ENCODE measurements at regions not wholly inside any gene's neighbourhood (a gene's known extent, or its start where the extent isn't known, plus 50 kb on each side); places are given as distances from the start of the nearest gene placed in this dataset.
A peak's percentile ranks its signal among the peaks of the same experiment; 100 is the strongest.

DNA sequence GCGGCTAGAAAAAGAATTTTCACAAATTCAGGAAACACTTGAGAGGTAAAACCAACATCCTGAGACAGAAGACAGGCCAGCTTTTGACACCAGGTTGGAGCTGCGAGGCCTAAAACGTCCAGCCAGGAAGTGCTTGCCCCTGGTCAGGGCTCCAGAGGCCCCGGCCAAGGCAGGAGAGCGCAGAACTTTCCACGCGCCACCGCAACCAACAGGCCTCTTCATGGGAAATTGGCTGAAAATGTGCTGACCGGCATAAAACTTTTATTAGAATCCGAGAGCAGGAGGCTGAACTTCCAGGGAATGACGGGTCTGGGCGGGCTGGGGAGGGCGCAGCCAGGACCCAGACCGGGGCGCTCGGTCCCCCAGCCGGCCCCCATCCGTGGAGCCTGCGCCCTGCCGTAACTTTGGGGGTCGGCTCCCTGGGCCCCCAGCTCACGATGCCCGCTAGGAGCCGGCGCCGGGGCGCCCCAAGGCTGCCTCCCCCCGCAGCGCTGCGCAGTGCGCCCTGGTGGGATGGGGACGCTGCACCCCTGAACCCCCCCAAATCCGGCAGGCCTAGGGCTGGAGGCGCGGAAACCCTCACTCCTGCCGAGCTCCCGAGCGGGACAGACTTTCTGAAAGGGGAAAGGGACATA, 414.0 kb upstream of the MKI67 start:
- H3K4me3 ChIP-seq (replicated peaks in 1 of 3; ENCODE audit: insufficient read depth in 1 of 3, low read depth in 2 of 3, low read length in 3 of 3), result no peak overlapping the region
- FAIRE-seq (no peak), ATAC-seq (no peak), DNase-seq (ENCODE audit: low spot score) (no peak)
- no peak overlapping the region for H2AFZ ChIP-seq (ENCODE audit: low read length)
- TF ChIP-seq MAFF (IDR thresholded peaks at IDR 0.05; ENCODE audit: low read depth, low read length) (0 out of 2 replicates have a peak, but pooled peaks have one; percentile 12), SCMH1 (CRISPR knock-in tag; IDR thresholded peaks at IDR 0.05; ENCODE audit: borderline replicate concordance) (no peak), MAFK (conservative IDR thresholded peaks at IDR 0.05 in 1 of 2, IDR thresholded peaks at IDR 0.05 in 1 of 2; ENCODE audit: low read length in 2 of 2) (peak; percentile 53 to 55; a peak in 3 of 4 replicates)
- no peak overlapping the region for H3K9ac ChIP-seq (ENCODE audit: insufficient read depth, low read depth, low read length)
- peaks cover 5 to 66% of the 10 kb centered on the region in 2 experiments for H3K27me3 ChIP-seq (ENCODE audit: control insufficient read depth in 1 of 2, insufficient read depth in 2 of 2, low read length in 2 of 2)
- intact Hi-C loops (cut with micrococcal nuclease; ENCODE audit: unreplicated experiment) (no loop called here), in situ Hi-C loops (cut with HindIII; ENCODE audit: extremely low pct_ligation_motif_present, low pct_unique_long_range_greater_than_20kb) (loop anchor here (25.0 kb wide), 1 partner anchor 453 kb away; no protein-coding TSS in a partner anchor)
- no peaks in the 10 kb centered on the region for H3K9me3 ChIP-seq (ENCODE audit: low read length)
- H3K27ac ChIP-seq (ENCODE audit: extremely low read length, insufficient read depth, low read length), result no peak overlapping the region
- no TSS peak for BruUV-seq (replicated peaks)
- H3K4me2 ChIP-seq (ENCODE audit: low read depth, low read length), result no peak overlapping the region
- WGBS (ENCODE audit: low lambda C conversion rate), result 53% methylated on average over 32 of the region's 38 CpGs
- H4K20me1 ChIP-seq (ENCODE audit: insufficient read depth, low read length), result no peaks in the 10 kb centered on the region
- H3K36me3 ChIP-seq (replicated peaks in 1 of 2; ENCODE audit: control insufficient read depth in 1 of 2, insufficient read depth in 2 of 2, low read length in 2 of 2), result no peaks in the 10 kb centered on the region
- no peaks in the 10 kb centered on the region for H3K4me1 ChIP-seq (ENCODE audit: insufficient read depth, low read length)
- ChIA-PET POLR2A (no interaction called here), CTCF (ENCODE audit: low intra/inter-chr PET ratio, low total read pairs) (no interaction called here)
- H3K79me2 ChIP-seq (ENCODE audit: insufficient read depth, low read length), result no peaks in the 10 kb centered on the region

DNA sequence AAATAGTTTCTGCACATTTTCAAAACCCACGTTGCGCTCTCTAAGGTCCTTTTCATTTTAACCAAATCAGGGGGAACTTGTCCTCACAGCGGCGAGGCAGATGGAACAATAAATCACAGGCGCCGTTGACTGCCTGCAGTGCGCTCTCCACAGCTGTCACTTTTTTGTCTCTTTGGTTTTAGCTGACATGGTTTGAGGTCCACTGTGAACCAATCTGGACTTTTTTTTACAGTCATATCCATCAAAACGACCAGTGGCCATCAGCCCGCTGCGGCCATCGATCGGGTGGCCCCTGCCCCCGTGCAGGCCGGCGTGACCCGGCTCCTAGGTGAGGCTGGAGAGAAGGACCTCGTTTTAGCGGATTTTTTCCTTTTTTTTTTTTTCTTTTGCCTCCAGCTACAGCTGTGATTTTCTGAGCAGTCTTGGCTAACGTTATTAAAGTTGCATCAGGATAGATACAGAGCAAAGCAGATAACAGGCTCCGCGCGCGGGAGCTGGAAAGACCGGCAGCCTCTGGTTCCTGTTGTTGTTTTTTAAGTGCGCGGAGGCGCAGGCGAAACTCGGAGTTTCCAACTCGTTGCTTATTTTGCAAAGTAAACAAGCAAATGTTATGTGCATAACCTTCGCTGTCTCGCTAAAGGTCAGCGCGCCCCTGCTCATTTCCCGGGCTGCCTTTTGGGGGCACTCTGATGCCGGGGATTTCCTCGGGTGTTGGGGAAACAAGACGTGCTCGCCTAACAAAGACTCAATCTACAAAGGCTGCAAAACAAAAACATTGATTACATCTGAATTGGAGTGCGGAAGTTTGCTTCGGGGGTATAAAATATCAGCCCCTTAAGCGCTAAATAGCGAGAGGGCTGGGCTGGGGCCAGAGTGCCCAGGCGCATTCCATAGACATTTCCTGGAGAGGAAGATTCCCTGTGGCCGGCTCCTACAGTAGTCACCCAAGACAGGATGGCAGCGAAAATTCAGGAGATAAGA, 414.8 kb upstream of the MKI67 start:
- no peaks in the 10 kb centered on the region for H3K4me1 ChIP-seq (ENCODE audit: insufficient read depth, low read length)
- H3K9me3 ChIP-seq (ENCODE audit: low read length), result no peaks in the 10 kb centered on the region
- in situ Hi-C loops (cut with HindIII; ENCODE audit: extremely low pct_ligation_motif_present, low pct_unique_long_range_greater_than_20kb), result loop anchor here (25.0 kb wide), 1 partner anchor 454 kb away; no protein-coding TSS in a partner anchor
- ATAC-seq (no peak), FAIRE-seq (no peak), DNase-seq (ENCODE audit: low spot score) (no peak)
- TF ChIP-seq, protein P1, sequence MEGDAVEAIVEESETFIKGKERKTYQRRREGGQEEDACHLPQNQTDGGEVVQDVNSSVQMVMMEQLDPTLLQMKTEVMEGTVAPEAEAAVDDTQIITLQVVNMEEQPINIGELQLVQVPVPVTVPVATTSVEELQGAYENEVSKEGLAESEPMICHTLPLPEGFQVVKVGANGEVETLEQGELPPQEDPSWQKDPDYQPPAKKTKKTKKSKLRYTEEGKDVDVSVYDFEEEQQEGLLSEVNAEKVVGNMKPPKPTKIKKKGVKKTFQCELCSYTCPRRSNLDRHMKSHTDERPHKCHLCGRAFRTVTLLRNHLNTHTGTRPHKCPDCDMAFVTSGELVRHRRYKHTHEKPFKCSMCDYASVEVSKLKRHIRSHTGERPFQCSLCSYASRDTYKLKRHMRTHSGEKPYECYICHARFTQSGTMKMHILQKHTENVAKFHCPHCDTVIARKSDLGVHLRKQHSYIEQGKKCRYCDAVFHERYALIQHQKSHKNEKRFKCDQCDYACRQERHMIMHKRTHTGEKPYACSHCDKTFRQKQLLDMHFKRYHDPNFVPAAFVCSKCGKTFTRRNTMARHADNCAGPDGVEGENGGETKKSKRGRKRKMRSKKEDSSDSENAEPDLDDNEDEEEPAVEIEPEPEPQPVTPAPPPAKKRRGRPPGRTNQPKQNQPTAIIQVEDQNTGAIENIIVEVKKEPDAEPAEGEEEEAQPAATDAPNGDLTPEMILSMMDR (CRISPR knock-in tag; IDR thresholded peaks at IDR 0.05), result peak; percentile 45
- TF ChIP-seq STAG1 (CRISPR knock-in tag; IDR thresholded peaks at IDR 0.05), result peak; percentile 22; the same call in 1 of the 2 replicates
- TF ChIP-seq, protein P2, sequence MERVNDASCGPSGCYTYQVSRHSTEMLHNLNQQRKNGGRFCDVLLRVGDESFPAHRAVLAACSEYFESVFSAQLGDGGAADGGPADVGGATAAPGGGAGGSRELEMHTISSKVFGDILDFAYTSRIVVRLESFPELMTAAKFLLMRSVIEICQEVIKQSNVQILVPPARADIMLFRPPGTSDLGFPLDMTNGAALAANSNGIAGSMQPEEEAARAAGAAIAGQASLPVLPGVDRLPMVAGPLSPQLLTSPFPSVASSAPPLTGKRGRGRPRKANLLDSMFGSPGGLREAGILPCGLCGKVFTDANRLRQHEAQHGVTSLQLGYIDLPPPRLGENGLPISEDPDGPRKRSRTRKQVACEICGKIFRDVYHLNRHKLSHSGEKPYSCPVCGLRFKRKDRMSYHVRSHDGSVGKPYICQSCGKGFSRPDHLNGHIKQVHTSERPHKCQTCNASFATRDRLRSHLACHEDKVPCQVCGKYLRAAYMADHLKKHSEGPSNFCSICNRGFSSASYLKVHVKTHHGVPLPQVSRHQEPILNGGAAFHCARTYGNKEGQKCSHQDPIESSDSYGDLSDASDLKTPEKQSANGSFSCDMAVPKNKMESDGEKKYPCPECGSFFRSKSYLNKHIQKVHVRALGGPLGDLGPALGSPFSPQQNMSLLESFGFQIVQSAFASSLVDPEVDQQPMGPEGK (CRISPR knock-in tag; IDR thresholded peaks at IDR 0.05), result no peak
- TF ChIP-seq FOXA3 (CRISPR knock-in tag; IDR thresholded peaks at IDR 0.05), result 0 out of 2 replicates have a peak, but pooled peaks have one; percentile 14
- TF ChIP-seq, protein P3, sequence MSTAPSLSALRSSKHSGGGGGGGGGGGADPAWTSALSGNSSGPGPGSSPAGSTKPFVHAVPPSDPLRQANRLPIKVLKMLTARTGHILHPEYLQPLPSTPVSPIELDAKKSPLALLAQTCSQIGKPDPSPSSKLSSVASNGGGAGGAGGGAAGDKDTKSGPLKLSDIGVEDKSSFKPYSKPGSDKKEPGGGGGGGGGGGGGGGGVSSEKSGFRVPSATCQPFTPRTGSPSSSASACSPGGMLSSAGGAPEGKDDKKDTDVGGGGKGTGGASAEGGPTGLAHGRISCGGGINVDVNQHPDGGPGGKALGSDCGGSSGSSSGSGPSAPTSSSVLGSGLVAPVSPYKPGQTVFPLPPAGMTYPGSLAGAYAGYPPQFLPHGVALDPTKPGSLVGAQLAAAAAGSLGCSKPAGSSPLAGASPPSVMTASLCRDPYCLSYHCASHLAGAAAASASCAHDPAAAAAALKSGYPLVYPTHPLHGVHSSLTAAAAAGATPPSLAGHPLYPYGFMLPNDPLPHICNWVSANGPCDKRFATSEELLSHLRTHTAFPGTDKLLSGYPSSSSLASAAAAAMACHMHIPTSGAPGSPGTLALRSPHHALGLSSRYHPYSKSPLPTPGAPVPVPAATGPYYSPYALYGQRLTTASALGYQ (CRISPR knock-in tag; IDR thresholded peaks at IDR 0.05), result no peak
- no peak for TF ChIP-seq FOXA1 (IDR thresholded peaks at IDR 0.05)
- 0 out of 2 replicates have a peak, but pooled peaks have one; percentile 10 for TF ChIP-seq FOXA1 (CRISPR knock-in tag; IDR thresholded peaks at IDR 0.05)
- ChIA-PET CTCF (ENCODE audit: low intra/inter-chr PET ratio, low total read pairs) (no interaction called here), POLR2A (no interaction called here)
- H3K27ac ChIP-seq (ENCODE audit: extremely low read length, insufficient read depth, low read length), result no peak overlapping the region
- H3K36me3 ChIP-seq (replicated peaks in 1 of 2; ENCODE audit: control insufficient read depth in 1 of 2, insufficient read depth in 2 of 2, low read length in 2 of 2), result no peaks in the 10 kb centered on the region
- H3K4me2 ChIP-seq (ENCODE audit: low read depth, low read length), result no peak overlapping the region
- intact Hi-C loops (cut with micrococcal nuclease; ENCODE audit: unreplicated experiment), result no loop called here
- H3K9ac ChIP-seq (ENCODE audit: insufficient read depth, low read depth, low read length), result no peak overlapping the region
- no peak overlapping the region for H3K4me3 ChIP-seq (replicated peaks in 1 of 3; ENCODE audit: insufficient read depth in 1 of 3, low read depth in 2 of 3, low read length in 3 of 3)
- no peaks in the 10 kb centered on the region for H3K79me2 ChIP-seq (ENCODE audit: insufficient read depth, low read length)
- H3K27me3 ChIP-seq (ENCODE audit: control insufficient read depth in 1 of 2, insufficient read depth in 2 of 2, low read length in 2 of 2), result peaks cover 5 to 61% of the 10 kb centered on the region in 2 experiments; a peak in 4 of 5 replicates
- H4K20me1 ChIP-seq (ENCODE audit: insufficient read depth, low read length), result no peaks in the 10 kb centered on the region
- BruUV-seq (replicated peaks), result no TSS peak
- WGBS (ENCODE audit: low lambda C conversion rate), result 24% methylated on average over 46 of the region's 46 CpGs
- H2AFZ ChIP-seq (ENCODE audit: low read length), result no peak overlapping the region

Data from HepG2 (cell line).